Choroid plexus epithelial cell (primary cell): ENCODE measurements at regions not wholly inside any gene's neighbourhood (a gene's known extent, or its start where the extent isn't known, plus 50 kb on each side); places are given as distances from the start of the nearest gene placed in this dataset.
"Not testable (repeated sequence)": the region's sequence is repeated elsewhere in the genome, so short reads cannot be mapped to it uniquely, and the experiment has no call there.

ENCODE experiments used
- DNase-seq: peaks from one replicate; pipeline ENCODE4 v3.0.0-alpha.2; 2010; ENCODE audit warnings: low read depth
- H3K4me3 ChIP-seq: 2 replicates; pipeline ENCODE4 v1.5.1; 2011; ENCODE audit warnings: low read depth, mild to moderate bottlenecking, control low read depth, low read length, moderate library complexity
- TF ChIP-seq, protein P1 (sequence below): conservative IDR thresholded peaks from 2 replicates; pipeline ENCODE4 v1.5.1; 2011; ENCODE audit warnings: low read depth, mild to moderate bottlenecking, control low read depth, inconsistent platforms, low read length, moderate library complexity

DNA sequence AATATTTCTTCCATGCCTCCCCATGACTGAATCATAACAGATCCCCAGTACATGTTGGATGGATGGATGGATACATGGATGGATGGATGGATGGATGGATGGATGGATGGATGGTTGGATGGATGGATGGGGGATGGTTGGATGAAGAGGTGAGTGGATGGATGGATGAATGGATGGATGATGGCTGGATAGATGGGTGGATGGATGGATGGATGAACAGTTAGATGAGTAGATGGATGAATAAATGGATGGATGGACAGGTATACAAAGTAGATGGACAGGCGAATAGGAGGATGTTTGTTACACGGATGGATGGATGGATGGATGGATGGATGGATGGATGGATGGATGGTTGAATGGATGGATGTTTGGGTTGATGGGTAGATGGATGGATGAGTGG lies 120.0 kb upstream of the HAND1 start:
- H3K4me3 ChIP-seq = no peak overlapping the region
- DNase-seq = no peak
- TF ChIP-seq, protein P1, sequence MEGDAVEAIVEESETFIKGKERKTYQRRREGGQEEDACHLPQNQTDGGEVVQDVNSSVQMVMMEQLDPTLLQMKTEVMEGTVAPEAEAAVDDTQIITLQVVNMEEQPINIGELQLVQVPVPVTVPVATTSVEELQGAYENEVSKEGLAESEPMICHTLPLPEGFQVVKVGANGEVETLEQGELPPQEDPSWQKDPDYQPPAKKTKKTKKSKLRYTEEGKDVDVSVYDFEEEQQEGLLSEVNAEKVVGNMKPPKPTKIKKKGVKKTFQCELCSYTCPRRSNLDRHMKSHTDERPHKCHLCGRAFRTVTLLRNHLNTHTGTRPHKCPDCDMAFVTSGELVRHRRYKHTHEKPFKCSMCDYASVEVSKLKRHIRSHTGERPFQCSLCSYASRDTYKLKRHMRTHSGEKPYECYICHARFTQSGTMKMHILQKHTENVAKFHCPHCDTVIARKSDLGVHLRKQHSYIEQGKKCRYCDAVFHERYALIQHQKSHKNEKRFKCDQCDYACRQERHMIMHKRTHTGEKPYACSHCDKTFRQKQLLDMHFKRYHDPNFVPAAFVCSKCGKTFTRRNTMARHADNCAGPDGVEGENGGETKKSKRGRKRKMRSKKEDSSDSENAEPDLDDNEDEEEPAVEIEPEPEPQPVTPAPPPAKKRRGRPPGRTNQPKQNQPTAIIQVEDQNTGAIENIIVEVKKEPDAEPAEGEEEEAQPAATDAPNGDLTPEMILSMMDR = no peak

DNA sequence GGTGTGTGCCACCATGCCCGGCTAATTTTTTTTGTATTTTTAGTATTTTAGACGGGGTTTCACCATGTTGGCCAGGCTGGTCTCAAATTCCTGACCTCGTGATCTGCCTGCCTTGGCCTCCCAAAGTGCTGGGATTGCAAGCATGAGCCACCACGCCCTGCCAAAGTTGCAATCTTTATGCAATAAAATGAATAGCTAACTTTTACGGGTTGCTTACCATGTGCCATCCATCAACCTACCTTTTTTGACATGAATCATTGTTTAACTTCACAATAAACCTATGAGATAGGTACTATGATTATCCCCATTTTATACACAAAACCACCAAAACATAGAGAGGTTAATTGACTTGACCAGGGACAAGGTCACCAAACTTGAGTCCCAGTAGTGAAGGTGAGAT lies 118.8 kb upstream of the HAND1 start:
- not testable (repeated sequence) for H3K4me3 ChIP-seq

DNA sequence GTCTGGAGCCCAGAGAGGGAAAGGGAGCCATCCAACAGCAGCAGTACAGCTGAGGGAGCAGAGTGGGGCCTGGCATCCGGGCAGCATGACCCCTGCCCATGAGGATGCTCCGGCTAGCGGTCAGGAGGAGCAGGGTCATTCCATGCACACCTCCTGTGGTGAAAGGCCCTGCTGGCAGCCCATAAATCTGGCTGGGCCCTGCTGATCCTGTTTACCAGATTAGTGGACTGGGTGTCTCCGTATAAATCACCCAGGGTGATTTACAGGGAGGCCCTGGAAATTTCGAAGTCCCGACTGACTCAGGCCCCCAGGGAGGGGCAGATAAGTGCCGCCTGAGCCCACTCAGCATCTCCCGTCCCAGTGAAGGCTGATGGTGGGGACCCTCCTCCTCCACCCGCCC lies 117.6 kb upstream of the HAND1 start:
- TF ChIP-seq, protein P1 = no peak
- no peak for DNase-seq
- no peak overlapping the region for H3K4me3 ChIP-seq

More for the DNA sequence above, 118.8 kb upstream of the HAND1 start:
- DNase-seq = not testable (repeated sequence)

DNA sequence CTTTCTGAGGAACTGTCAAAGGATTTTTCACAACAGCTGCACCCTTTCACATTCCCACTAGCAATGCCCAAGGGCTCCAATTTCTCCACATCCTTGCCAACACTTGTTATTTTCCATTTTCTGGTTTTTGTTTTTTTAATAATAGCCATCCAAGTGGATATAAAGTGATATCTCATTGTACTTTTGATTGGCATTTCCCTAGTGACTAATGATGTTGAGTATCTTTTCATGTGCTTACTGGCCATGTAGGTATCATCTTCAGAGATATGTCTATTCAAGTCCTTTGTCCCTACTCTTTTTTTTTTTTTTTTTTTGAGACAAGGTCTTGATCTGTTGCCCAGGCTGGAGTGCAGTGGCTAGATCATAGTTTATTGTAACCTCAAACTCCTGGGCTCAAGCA lies 115.8 kb upstream of the HAND1 start:
- TF ChIP-seq, protein P1 = no peak
- H3K4me3 ChIP-seq = no peak overlapping the region
- no peak for DNase-seq

DNA sequence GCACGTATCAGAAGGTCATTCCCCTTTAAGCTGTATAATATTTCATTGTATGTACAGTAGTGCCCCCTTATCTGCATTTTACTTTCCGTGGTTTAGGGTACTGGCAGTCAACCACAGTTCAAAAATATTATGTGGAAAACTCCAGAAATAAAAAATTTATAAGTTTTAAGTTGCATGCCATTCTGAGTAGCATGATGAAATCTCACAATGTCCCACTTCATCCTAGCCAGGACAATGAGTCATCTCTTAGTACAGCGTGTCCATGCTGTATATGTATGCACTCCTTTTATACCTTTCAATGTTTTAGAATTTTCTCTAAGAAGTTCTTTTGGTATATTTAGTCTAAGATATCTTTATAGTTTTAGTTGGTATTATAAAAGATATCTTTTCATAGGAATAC lies 115.0 kb upstream of the HAND1 start:
- DNase-seq = peak; percentile 70
- no peak overlapping the region for H3K4me3 ChIP-seq
- TF ChIP-seq, protein P1 = no peak

DNA sequence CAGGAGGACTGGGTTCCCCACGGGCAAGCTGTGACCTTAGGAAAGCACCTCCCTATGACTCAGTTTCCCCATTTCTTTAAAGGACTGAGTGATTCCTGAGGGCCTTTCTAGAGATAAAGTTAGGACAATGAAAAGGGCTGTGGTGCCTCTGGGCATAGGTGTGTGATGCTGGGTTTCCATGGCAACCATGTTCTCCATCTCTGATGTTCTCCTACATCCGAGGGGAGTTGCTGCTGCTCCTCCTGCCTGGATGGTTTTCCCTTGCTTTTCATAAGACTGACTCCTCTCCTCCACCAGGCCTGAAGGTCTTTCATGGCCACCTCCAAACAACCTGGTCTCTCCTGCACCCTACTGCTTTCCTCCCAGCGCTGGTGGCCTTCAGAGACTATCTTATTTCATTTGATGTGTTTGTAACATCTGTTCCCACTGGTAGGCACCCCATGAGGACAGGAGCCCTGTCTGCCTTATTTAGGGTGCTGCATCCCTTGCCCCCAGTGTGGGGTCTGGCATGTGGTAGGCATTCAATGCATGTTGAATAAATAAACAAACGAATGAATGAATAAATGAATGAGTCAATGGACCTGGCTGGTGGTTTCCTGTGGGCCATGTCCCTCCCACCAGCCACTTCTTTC lies 112.2 kb upstream of the HAND1 start:
- TF ChIP-seq, protein P1 = no peak
- no peak for DNase-seq
- no peak overlapping the region for H3K4me3 ChIP-seq

DNA sequence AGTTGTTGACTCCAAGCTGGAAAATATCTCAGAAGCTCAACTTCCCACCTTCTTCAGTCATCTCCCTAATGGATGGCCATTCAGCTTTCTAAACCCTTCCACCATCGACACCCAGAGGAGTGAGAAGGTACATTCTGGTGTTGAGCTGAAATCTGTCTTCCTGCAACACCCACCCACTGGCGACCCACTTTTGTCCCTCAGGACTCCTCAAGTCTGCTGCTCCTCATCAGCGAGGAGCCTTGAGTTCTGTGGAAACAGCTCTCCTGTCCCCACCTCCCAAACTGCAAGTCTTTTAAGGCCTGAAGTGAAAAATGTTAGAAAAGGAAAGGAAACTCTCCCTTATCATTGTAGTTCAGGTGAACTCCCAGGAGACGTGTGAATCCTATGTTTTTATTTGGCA lies 111.5 kb upstream of the HAND1 start:
- TF ChIP-seq, protein P1 = no peak
- H3K4me3 ChIP-seq = no peak overlapping the region
- no peak for DNase-seq

DNA sequence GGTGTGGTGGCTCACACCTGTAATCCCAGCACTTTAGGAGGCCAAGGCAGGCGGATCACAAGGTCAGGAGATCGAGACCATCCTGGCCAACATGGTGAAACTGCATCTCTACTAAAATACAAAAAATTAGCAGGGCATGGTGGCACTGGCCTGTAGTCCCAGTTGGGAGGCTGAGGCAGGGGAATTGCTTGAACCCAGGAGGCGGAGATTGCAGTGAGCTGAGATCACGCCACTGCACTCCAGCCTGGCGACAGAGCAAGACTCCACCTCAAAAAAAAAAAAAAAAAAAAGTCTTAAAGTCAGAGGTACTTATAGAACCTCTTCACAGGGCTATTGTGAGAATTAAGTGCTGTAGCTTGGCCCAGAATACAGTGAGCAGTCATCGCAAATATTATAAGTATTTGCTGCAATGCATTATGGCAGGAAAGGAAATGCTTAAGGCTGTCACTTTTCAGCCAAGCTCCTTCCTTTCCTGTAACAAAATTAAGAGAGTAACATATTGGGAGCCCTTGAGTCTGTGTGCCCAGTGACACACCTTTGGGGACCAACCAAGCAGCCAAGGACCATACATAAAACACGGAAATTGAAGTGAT lies 110.9 kb upstream of the HAND1 start:
- DNase-seq, H3K4me3 ChIP-seq: not testable (repeated sequence)
